Prostate gland (tissue), 2 donors: ENCODE measurements at regions not wholly inside any gene's neighbourhood (a gene's known extent, or its start where the extent isn't known, plus 50 kb on each side); places are given as distances from the start of the nearest gene placed in this dataset.

Source experiments
- DNase-seq: peaks from one replicate; pipeline ENCODE4 v3.0.0-alpha.2; 2019; ENCODE audit warnings: low spot score
- H3K27ac ChIP-seq, 2 donors: fragments of 200-600 bp; sonication (generic); 2 replicates each; pipeline ENCODE4 v1.5.1; 2017 to 2019
- H3K27me3 ChIP-seq: fragments of 200-600 bp; sonication (generic); replicated peaks from 2 replicates; pipeline ENCODE4 v1.5.1; 2019; ENCODE audit not compliant: insufficient read depth
- H3K36me3 ChIP-seq, 2 donors: fragments of 200-600 bp; sonication (generic); 1 replicate in 1 of 2; 2 replicates in 1 of 2; pipeline versions ENCODE4 v1.5.1 to v1.8.1; 2017 to 2019
- H3K4me1 ChIP-seq: fragments of 200-600 bp; sonication (generic); replicated peaks from 2 replicates; pipeline ENCODE4 v1.5.1; 2019
- H3K4me3 ChIP-seq, 2 donors: fragments of 200-600 bp; sonication (generic); 2 replicates each; pipeline ENCODE4 v1.5.1; 2017 to 2019
- H3K9me3 ChIP-seq: fragments of 200-600 bp; sonication (generic); 2 replicates; pipeline ENCODE4 v1.5.1; 2017
- CTCF ChIP-seq, 4 experiments: fragments of 200-600 bp in 2 of 4; fragments of 450-650 bp in 2 of 4; sonication (generic) in 2 of 4; IDR thresholded peaks; 1 replicate in 3 of 4; 2 replicates in 1 of 4; pipeline ENCODE4 v1.5.1; 2016 to 2019; ENCODE audit warnings: antibody characterized with exemption in 4 of 4, mild to moderate bottlenecking in 2 of 4, moderate library complexity in 2 of 4
- POLR2A ChIP-seq: fragments of 450-650 bp; IDR thresholded peaks from one replicate; pipeline ENCODE4 v1.6.1; 2016; ENCODE audit warnings: antibody characterized with exemption, mild to moderate bottlenecking
- POLR2AphosphoS5 ChIP-seq: sonication (generic); formaldehyde crosslinking; IDR thresholded peaks from one replicate; pipeline ENCODE4 v1.6.1; 2017; ENCODE audit warnings: antibody characterized with exemption
- WGBS: methylation state at CpG from one replicate; pipeline ENCODE4 v1.1.5; 2018; 5-methylcytosine and 5-hydroxymethylcytosine counted together
- intact Hi-C: fragments of 100-400 bp; cut with DNase I; formaldehyde crosslinking; loops from one replicate; pipeline ENCODE4 v1.14.2; 2022

GRCh38 chr6:4304927-4305455 lies 169.6 kb upstream of the ECI2 start:
- no peaks in the 10 kb centered on the region for H3K4me1 ChIP-seq
- H3K27me3 ChIP-seq: no peaks in the 10 kb centered on the region
- TF ChIP-seq CTCF (IDR thresholded peaks at IDR 0.05) (no peak), POLR2AphosphoS5 (no peak), POLR2A (no peak)
- H3K27ac ChIP-seq: no peak overlapping the region
- H3K36me3 ChIP-seq: no peaks in the 10 kb centered on the region
- intact Hi-C loops: no loop called here
- H3K9me3 ChIP-seq: no peaks in the 10 kb centered on the region
- no peak for DNase-seq
- H3K4me3 ChIP-seq: no peak overlapping the region

GRCh38 chr6:4303638-4304037 lies 168.3 kb upstream of the ECI2 start:
- DNase-seq: no peak
- Histone ChIP-seq H3K4me3 (no peak overlapping the region), H3K36me3 (no peaks in the 10 kb centered on the region), H3K4me1 (no peaks in the 10 kb centered on the region), H3K9me3 (no peaks in the 10 kb centered on the region), H3K27me3 (no peaks in the 10 kb centered on the region), H3K27ac (no peak overlapping the region)
- no peak for TF ChIP-seq POLR2AphosphoS5
- TF ChIP-seq CTCF (IDR thresholded peaks at IDR 0.05): no peak
- TF ChIP-seq POLR2A: no peak
- 72% methylated on average over 1 of the region's 1 CpG for WGBS
- intact Hi-C loops: no loop called here

- H3K27me3 ChIP-seq: no peaks in the 10 kb centered on the region
- H3K27ac ChIP-seq: no peak overlapping the region
- TF ChIP-seq POLR2A (no peak), CTCF (IDR thresholded peaks at IDR 0.05) (no peak), POLR2AphosphoS5 (no peak)
- WGBS: 92% methylated on average over 2 of the region's 2 CpGs
- no peaks in the 10 kb centered on the region for H3K9me3 ChIP-seq
- H3K36me3 ChIP-seq: no peaks in the 10 kb centered on the region
- H3K4me1 ChIP-seq: no peaks in the 10 kb centered on the region
- no peak overlapping the region for H3K4me3 ChIP-seq
- intact Hi-C loops: no loop called here
- DNase-seq: no peak
These were observed 167.1 kb upstream of the ECI2 start for GRCh38 chr6:4302524-4302923.

GRCh38 chr6:4301871-4302270 lies 166.5 kb upstream of the ECI2 start:
- Histone ChIP-seq H3K27ac (no peak overlapping the region), H3K36me3 (no peaks in the 10 kb centered on the region), H3K4me1 (no peaks in the 10 kb centered on the region), H3K27me3 (no peaks in the 10 kb centered on the region), H3K4me3 (no peak overlapping the region), H3K9me3 (no peaks in the 10 kb centered on the region)
- no peak for DNase-seq
- intact Hi-C loops: no loop called here
- TF ChIP-seq POLR2AphosphoS5 (no peak), POLR2A (no peak), CTCF (IDR thresholded peaks at IDR 0.05) (no peak)
- WGBS: 69% methylated on average over 2 of the region's 2 CpGs

- H3K27me3 ChIP-seq: no peaks in the 10 kb centered on the region
- no peak overlapping the region for H3K27ac ChIP-seq
- H3K9me3 ChIP-seq: no peaks in the 10 kb centered on the region
- no peak overlapping the region for H3K4me3 ChIP-seq
- TF ChIP-seq CTCF (IDR thresholded peaks at IDR 0.05) (no peak), POLR2A (no peak), POLR2AphosphoS5 (no peak)
- no peaks in the 10 kb centered on the region for H3K4me1 ChIP-seq
- WGBS: 87% methylated on average over 5 of the region's 5 CpGs
- H3K36me3 ChIP-seq: no peaks in the 10 kb centered on the region
- intact Hi-C loops: no loop called here
- no peak for DNase-seq
These were observed 165.5 kb upstream of the ECI2 start for GRCh38 chr6:4300917-4301316.
